HG03064 (cell line): ENCODE measurements at regions not wholly inside any gene's neighbourhood (a gene's known extent, or its start where the extent isn't known, plus 50 kb on each side); places are given as distances from the start of the nearest gene placed in this dataset.
"Not testable (repeated sequence)": the region's sequence is repeated elsewhere in the genome, so short reads cannot be mapped to it uniquely, and the experiment has no call there.

Experiments
- ATAC-seq: cut with Tn5 transposase; IDR thresholded peaks from one replicate; pipeline ENCODE4 v1.9.1; 2021; ENCODE audit warnings: low read depth; ENCODE audit not compliant: unreplicated experiment

DNA sequence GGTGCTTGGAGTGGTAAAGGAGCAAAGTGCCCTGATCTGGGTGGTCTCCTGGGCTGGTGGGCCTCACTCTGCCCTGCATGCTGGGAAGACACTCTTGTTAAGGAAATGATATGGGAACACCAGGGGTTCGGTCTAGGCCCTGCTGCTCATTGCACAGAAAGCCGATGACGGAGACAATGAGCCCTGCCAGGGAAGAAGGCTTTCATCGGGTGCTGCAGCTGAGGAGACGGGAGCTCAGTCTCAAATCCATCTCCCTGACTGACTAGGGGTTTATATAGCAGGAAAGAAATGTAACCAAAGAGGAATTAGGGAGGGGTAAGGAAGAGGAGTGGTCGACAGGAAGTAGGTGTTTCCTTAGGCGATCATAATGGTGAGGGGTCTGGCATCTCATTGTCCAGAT is 253.4 kb downstream of the TEX29 start:
- ATAC-seq, result no peak

DNA sequence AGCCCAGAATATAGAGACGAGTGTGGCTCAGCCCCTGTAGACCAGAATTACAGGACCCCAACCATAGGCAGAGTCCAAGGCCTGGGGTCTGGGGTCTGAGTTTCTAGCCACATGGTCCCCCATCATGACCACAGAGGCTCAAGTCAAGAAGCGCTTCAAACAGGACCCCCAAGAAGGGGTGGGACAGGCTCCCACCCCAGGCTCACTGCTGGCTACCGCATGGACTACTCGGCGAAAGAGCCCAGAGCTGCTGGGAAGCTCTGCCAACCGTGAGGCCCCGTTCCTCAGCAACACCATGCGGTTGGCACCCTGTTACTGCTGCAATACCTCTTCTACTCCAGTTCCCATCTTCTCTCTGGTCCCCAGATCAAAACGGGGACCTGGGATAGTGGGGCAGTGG is 254.8 kb downstream of the TEX29 start:
- no peak for ATAC-seq

DNA sequence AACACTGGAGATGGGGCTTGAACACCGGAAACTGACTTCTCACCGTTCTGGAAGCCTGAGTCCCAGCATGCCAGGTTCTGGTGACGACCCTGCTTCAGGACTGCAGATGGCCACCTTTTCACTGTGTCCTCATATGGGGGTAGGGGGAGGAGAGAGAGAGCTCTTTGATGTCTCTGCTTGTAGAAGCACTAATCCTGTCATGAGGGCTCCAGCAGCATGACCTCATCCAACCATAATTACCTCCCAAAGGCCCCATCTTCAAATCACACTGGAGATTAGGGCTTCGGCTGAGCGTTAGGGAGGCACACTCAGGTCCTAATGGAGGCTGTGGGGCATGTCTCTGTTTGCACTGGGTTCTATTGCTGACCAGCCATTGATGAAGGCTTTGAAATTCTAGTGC is 255.3 kb downstream of the TEX29 start:
- no peak for ATAC-seq

DNA sequence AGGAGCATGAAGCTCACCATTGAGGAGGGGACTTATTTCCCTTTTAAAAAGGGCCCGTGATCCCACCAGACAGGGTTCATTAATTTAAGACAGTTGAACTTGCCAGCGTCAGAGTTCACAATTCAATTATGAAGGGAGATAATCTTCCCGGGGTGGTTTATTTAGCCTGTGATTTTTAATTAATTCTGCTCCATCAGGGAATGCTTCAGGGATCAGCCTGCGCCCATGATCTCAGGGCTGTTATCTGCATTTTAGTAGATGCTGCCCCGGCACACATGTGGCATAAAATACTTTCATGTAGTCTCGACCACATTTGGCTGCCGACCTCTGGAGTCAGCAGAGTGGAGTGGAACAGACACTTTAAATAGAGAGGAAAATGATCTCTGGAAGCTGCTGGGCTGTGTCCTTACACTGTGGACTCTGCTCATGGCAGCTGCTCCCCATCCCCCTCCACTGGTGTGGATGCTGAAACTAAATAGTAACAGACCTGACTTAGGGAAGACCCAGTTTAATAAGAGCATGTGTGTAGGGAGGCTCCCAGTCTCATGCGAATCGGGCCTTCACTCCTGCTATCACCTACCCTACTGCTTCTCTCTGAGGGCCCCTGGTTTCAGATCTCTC is 256.9 kb downstream of the TEX29 start:
- ATAC-seq, result no peak

DNA sequence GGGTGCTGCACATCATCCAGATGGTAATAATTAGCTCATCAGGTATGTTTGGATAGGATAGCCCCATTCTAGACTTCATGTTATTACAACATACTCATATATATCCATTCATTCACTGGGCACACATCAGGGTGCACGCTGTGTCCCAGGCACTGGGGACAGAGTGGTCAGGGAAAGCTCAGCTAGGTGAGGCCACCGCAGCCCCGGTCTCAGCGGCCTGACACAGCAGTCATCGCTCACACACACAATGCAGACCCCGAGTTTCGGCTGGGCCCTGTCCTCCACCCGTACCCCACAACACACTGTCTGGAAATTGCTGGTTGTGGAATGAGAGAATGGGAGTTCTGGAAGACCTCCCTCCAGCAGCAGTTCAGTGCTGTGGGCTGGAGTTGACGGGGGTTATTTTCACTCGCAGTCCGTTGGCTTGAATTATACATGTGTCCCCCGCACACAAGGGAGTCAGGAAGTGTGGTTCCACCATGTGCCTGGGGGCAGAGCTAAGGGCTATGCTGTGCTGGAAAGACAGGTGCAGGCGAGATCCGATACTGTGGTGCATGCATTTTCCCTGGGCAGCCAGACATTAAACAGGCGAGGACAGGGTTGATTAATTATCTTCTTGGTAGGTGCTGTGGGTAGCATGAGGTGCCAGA is 257.6 kb downstream of the TEX29 start:
- no peak for ATAC-seq

DNA sequence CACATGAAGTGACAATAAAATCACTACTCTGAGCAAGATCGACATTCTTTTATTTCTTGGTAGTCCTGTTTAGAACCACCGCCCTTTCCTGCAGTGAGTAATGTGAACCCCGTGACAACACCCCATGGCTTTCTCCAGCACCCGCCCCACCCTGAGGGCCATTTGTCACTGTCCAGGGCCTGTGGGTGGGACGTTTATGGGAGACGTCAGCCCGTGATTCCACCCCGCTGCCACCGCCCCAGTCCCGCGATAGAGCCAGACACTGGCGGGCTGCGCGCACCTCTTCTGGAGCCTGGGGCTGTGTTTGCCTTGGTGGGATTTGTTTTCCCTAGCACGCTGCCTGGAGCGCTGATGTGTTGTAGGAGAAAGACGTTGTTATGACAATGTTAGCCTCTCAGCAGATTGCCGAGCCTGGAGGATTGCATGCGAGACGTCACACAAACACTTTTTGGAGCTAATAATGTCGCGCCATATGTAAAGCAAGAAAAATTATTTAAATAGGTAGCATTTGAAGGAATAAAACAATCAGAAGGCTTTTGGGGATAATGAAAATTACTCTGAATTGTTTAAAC is 263.7 kb downstream of the TEX29 start:
- no peak for ATAC-seq

DNA sequence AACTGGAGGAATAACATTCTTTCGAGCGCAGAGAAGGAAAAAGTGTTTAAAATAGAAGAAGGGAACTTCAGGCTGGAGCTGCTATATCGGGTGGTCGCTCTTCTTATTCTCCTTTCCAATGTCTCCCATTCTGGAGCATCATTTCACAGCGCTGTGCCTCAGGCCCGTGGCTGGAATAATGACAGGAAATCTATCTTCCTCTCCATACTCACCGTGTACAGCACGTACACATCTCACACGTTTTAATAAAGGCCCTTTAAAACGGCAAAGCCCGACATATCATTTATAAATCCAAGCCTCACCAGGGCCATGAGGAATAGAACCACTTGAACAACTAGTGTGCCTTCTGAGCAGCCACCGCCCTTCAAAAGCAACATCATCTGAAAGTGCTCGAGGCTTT is 264.4 kb downstream of the TEX29 start:
- ATAC-seq, result no peak

DNA sequence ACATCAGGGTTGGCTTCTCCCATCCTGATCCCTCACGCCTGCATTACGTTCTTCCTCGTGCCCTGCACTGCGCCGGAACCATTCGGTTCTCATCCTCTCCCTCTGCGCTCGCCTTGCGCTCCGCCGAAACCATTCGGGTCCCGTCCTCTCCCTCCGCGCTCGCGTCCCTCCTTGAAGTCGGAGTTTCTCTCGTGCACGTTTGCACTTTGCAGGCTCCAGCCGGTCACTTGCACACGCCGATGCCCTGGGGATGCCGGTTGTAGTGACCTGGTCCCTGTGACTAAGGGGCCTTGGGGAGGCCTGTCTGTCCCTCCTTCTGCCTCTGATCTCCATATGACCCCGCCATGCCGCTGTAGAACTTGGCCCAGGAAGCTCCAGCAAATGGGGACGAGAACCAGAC is 265.8 kb downstream of the TEX29 start:
- ATAC-seq, result no peak

DNA sequence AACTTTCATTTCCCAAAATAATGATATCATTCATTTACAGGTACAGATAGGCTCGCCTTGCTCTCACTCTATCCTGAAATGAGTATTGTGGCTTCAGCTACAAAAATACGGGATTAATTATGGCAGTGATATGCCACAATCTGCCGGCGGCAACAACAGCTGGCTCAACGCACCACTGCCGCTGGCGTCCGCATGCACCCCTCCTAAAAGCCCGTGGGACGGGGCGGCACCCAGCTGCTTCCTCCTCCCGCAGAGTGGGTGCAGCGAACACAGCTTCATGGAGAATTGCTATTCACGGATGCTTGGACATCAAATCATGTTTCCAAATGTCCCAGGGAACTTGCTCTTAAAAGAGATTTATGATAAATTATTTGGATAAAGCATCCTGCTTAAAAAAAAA is 266.8 kb downstream of the TEX29 start:
- ATAC-seq, result no peak

DNA sequence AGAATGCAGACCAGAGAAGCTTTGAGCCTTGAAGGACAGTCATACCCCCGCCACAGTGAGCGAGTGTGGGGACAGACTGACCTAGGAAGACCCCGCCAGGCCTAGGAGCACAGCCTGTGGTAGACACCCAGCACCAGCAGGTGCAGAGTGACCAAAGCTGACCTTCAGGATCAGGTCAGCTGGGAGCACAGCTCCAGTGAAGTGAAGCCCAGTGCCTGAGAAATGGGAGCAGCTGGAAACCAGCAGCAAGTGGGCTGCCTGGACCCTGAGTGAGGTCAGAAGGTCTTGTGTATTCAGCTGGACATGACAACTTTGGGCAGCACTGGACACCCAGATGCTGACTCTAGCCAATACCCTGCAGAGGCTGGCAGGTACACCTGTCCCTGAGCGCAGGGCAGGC is 268.9 kb downstream of the TEX29 start:
- no peak for ATAC-seq

DNA sequence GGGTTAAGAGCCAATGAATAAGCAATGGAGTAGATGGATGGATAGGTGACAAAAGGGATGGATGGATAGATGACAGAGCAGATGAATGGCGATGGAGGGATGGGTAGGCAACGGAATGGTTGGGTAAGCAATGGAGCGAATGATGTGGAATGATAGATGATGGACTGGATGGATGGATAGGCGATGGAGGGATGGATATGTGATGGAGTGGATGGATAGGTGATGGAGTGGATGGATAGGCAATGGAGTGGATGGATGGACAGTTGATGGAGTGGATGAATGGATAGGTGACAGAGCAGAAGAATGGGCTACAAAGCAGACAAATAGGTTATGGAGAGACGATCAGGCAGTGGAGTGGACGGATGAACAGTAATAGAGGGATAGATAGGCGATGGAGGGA is 269.6 kb downstream of the TEX29 start:
- ATAC-seq, result no peak

DNA sequence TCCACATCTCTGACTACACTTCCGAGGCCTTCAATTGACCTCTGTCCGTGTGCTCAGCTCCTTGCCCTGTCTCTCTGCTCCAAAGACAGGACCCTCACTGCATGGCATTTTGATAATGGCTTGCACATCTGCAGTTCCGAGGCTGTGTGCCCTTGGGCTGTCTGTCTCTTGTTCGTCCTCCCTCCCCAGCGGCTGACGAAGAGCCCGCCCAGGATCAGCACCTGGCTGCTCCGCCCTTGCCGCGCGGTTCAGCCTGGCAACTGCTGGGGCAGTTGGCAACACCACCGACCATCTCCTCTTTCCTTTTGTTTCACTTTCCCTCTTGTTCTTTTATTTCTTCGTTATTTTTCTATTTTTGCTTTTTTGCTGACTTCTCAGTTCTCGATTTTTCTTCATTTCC is 270.4 kb downstream of the TEX29 start:
- ATAC-seq, result no peak

DNA sequence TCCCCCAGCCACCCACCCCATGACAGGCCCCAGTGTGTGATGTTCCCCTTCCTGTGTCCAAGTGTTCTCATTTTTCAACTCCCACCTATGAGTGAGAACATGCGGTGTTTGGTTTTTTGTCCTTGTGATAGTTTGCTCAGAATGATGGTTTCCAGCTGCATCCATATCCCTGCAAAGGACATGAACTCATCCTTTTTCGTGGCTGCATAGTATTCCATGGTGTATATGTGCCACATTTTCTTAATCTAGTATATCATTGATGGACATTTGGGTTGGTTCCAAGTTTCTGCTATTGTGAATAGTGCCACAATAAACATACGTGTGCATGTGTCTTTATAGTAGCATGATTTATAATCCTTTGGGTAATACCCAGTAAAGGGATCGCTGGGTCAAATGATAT is 273.0 kb downstream of the TEX29 start:
- ATAC-seq, result not testable (repeated sequence)

DNA sequence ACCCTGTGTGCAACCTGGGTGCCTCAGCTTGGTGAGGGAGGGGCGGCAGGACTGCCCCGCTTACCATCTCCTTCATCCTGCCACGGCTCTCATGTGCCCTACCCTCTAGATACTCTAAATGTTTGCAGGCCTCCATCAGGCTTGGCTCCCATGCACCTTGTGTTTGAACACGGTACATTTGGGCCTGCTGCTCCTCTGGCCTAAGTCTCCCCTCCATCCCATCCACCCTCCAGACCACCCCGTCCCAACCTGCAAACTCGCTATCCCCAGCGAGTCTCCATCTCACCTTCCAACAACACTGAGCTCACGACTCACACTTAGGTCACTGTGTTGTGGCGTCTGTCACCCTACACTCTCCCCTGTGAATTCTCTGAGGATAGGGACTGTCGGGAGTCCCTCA is 274.2 kb downstream of the TEX29 start:
- ATAC-seq, result no peak

DNA sequence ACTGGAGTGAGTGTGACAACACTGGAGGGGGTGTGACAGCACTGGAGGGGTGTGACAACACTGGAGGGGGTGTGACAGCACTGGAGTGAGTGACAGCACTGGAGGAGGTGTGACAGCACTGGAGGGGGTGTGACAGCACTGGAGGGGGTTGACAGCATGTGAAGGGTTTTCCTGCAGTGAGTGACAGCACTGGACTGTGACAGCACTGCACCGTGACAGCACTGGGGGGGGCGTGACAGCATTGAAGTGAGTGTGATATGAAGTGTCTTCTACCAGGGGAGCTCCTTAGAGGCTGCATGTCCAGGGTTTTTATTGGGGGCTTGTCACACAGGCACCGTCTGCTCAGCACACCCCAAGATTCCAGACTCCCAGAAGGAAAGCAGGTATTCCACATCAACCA is 274.8 kb downstream of the TEX29 start:
- no peak for ATAC-seq

DNA sequence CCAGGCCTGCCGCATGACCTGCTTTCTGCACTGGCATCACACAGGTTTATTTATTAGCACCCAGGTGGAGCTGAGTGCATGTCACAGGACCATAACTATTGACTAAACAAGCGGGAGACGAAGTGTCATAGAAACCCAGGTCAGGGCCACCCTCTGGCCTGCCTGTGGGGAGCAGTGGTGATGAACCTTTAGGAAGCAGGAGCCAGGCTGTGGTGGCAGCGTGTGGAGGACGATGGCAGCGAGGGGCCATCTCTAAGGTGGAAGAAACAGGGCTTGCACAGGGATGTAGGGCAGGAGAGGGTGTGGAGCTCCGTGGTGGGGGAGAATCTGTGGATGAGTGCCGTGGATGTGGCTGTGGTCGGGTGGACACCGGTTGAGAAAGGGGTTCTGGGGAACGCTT is 275.3 kb downstream of the TEX29 start:
- no peak for ATAC-seq

DNA sequence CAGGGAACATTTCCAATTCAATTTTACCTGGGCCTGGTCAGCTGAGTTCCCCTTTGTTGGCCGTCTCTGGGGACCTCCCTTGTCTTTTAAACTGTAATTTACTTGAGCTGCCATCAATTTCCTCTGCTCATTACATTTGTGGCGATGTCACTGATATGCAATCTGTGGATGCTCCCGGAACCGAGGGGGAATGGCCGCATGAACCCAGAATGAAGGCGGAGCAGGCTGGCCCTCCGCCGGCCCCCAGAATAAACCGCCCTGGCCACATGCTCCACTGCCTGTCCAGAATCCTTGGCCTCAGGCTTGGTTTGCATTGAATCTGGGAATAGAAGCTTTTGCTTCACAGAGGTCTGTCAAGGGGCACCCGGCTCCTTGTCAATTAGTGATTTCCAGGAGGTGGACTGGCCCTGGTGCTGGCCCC is 276.8 kb downstream of the TEX29 start:
- no peak for ATAC-seq

DNA sequence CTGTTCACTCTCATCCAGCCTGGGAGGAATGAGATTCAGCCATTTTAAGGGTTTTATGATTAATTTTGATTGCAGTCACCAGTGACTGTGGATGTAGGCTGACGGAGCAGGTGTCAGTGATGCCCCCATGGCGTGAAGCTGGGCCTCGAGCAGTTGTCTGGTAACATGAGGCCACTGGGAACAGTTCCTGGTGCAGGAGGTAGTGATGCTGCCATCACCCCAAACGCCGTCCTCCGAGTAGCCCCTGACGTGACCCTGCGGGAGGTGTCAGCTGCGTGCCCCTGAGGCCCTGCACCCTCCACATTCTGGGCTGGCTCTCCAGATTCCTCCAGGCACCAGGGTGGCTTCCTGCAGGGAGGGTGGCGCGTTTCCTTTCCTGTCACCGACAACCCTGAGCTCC is 277.2 kb downstream of the TEX29 start:
- no peak for ATAC-seq

DNA sequence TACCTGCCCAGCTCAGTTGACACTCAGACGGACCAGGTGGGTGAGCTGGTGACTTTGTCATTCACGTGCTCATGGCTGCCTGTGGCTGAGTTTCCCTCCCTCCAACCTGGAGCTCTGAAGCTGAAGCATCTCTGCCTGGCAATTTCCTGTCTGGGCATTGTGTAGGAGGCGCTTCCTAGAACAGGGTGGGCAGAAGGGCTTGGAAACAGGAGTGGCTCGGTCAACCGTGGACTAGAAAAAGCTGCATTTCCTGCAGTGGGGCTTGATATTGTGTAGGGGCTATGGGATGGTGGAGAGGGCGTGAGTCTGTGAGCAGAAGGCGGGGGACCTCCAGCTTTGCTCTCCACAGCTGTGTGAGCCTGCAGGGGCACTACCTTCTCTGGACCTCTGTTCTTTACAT is 278.3 kb downstream of the TEX29 start:
- no peak for ATAC-seq

DNA sequence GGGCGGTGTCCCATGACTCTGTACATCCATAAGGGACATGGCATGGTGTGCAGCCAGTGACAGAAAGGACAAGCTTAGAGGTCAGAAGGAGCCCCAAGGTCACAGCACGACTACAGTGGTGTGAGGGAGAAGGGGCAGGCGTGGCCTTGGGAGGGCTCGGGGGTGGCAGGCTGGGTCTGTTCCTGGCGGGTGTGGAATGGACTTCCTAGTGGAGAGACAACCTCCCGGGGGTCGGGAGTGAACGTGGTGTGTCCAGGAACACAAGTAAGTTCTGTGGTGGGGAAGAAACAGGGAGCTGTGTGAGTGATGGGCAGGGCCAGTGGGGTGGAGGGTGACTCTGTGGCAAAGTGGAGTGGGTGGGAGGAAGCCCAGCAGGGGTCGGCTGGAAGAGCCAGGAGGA is 279.3 kb downstream of the TEX29 start:
- no peak for ATAC-seq

DNA sequence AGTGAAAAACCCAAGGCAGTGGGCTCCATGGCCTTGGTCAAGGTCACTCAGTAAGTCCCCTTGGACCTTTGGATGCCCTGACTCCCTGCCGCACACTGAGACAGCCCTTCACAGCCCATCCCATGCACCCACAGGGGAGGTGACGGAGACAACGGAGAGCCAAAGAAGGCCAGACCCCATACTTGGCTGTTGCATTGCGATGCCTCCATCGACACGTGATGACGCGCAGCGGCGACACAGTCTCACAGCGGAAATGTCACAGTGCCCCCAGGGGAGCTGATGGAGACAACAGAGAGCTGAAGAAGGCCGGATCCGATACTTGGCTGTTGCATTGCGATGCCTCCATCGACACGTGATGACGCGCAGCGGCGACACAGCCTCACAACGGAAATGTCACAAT is 282.4 kb downstream of the TEX29 start:
- ATAC-seq, result no peak

DNA sequence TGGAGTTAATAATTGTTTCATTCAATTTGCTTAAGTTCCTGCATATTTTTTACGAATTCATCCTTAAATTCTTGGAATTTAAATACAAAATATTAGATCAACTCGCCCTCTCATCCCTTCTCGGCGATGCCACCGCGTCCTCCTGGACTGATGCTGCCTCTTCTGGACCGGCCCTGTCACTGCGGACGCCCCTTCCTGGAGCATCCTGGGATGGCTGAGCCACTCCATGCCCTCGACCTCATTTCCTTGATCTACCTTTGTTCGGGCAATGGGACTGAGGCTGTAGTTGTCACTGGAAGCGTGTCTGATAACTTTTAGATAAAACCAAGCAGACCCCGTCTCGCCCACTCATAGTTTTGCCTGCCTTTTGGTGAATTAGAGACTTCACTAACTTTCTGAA is 283.7 kb downstream of the TEX29 start:
- no peak for ATAC-seq
